Ovary (tissue), 3 donors: ENCODE measurements at regions not wholly inside any gene's neighbourhood (a gene's known extent, or its start where the extent isn't known, plus 50 kb on each side); places are given as distances from the start of the nearest gene placed in this dataset.

Source experiments
- CTCF ChIP-seq, 3 donors: fragments of 450-650 bp in 2 of 3; fragments of 200-600 bp in 1 of 3; IDR thresholded peaks; one replicate each; pipeline versions ENCODE4 v1.5.1 to v1.8.0; 2016 to 2022; ENCODE audit warnings: antibody characterized with exemption in 3 of 3, mild to moderate bottlenecking in 1 of 3
- EP300 ChIP-seq: sonication (generic); formaldehyde crosslinking; IDR thresholded peaks from one replicate; pipeline ENCODE4 v1.6.1; 2017; ENCODE audit warnings: antibody characterized with exemption
- POLR2A ChIP-seq: fragments of 450-650 bp; IDR thresholded peaks from one replicate; pipeline ENCODE4 v1.6.1; 2017; ENCODE audit warnings: antibody characterized with exemption, mild to moderate bottlenecking, moderate library complexity
- donor health status: DM: no; HTN: no; CAD: no.

- TF ChIP-seq CTCF (IDR thresholded peaks at IDR 0.05) (no peak), POLR2A (no peak), EP300 (no peak)
These were observed 91.9 kb upstream of the NXT1 start for GRCh38 chr20:23258747-23259121.
